Natural killer cell (primary cell): ENCODE measurements at regions not wholly inside any gene's neighbourhood (a gene's known extent, or its start where the extent isn't known, plus 50 kb on each side); places are given as distances from the start of the nearest gene placed in this dataset.

ENCODE experiments used
- ATAC-seq, 3 donors: fragments of 150-1000 bp in 2 of 3; fragments of 200-7000 bp in 1 of 3; cut with Tn5 transposase; 1 replicate in 1 of 3; 2 replicates in 2 of 3; pipeline ENCODE4 v1.10.0; 2021; ENCODE audit warnings: mild to moderate bottlenecking in 2 of 3, moderate library complexity in 2 of 3
- DNase-seq, 2 donors: peaks; one replicate each; pipeline versions ENCODE4 v3.0.0 to v3.0.0-alpha.2; 2013 to 2021; ENCODE audit warnings: mixed read lengths in 1 of 2
- H3K27ac ChIP-seq: one replicate; pipeline ENCODE4 v1.5.1; 2013; ENCODE audit warnings: mild to moderate bottlenecking, low read length
- H3K27me3 ChIP-seq: one replicate; pipeline ENCODE4 v1.6.1; 2013; ENCODE audit warnings: low read length; ENCODE audit not compliant: control insufficient read depth, insufficient read depth
- H3K36me3 ChIP-seq: one replicate; pipeline ENCODE4 v1.6.1; 2013; ENCODE audit warnings: low read length; ENCODE audit not compliant: control insufficient read depth, insufficient read depth
- H3K4me1 ChIP-seq: one replicate; pipeline ENCODE4 v1.6.1; 2013; ENCODE audit warnings: low read length; ENCODE audit not compliant: control insufficient read depth, insufficient read depth
- H3K4me3 ChIP-seq: one replicate; pipeline ENCODE4 v1.5.1; 2013; ENCODE audit warnings: low read length
- H3K9me3 ChIP-seq: one replicate; pipeline ENCODE4 v1.6.1; 2013; ENCODE audit warnings: low read length; ENCODE audit not compliant: control insufficient read depth, insufficient read depth
- H3K27ac Mint-ChIP-seq, 2 donors: one replicate each; pipeline ENCODE4 v1.8.0; 2022; ENCODE audit warnings: mild to moderate bottlenecking in 2 of 2, mixed read lengths in 2 of 2, moderate library complexity in 1 of 2
- H3K27me3 Mint-ChIP-seq, 2 donors: one replicate each; pipeline ENCODE4 v1.8.0; 2022; ENCODE audit warnings: low read depth in 2 of 2, mixed read lengths in 2 of 2
- H3K36me3 Mint-ChIP-seq: one replicate; pipeline ENCODE4 v1.8.0; 2022; ENCODE audit warnings: mixed read lengths
- H3K4me1 Mint-ChIP-seq, 2 donors: one replicate each; pipeline ENCODE4 v1.8.0; 2022; ENCODE audit warnings: mixed read lengths in 2 of 2
- H3K4me3 Mint-ChIP-seq: one replicate; pipeline ENCODE4 v1.8.0; 2022; ENCODE audit warnings: mild to moderate bottlenecking, moderate library complexity, mixed read lengths
- H3K9me3 Mint-ChIP-seq, 2 donors: one replicate each; pipeline ENCODE4 v1.8.0; 2022; ENCODE audit warnings: mixed read lengths in 2 of 2
- CTCF ChIP-seq: fragments of 200-600 bp; IDR thresholded peaks from one replicate; pipeline ENCODE4 v1.8.0; 2022; ENCODE audit warnings: antibody characterized with exemption
- WGBS: methylation state at CpG from one replicate; pipeline ENCODE4 v1.1.7; 2013; ENCODE audit warnings: missing lambda C conversion rate; ENCODE audit not compliant: insufficient coverage; 5-methylcytosine and 5-hydroxymethylcytosine counted together
- intact Hi-C: fragments of 100-400 bp; cut with micrococcal nuclease; formaldehyde crosslinking; loops from one replicate; pipeline ENCODE4 v1.14.2; 2022

DNA sequence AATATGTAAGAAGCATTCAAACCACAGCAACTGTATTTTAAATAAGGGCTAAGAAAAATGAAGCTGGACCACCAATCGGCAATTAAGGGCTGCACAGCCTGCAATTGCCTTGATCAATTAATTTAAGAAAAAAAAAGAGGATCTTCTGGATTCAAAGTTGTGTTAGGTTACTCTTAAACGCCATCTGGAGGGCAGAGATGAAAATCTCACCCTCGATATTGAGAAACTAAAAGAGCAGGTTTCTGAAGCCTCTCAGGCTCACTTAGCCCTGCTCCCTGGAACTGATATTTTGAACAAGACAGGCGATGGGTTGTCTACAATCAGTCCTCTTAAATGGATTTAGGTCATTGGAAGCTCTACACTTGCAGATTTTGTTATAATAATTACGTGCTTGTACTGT lies 579.4 kb downstream of the GRXCR1 start:
- Histone ChIP-seq H3K4me3 (no peak overlapping the region), H3K9me3 (peaks cover 18% of the 10 kb centered on the region), H3K27me3 (no peaks in the 10 kb centered on the region), H3K36me3 (no peaks in the 10 kb centered on the region), H3K4me1 (no peaks in the 10 kb centered on the region), H3K27ac (no peak overlapping the region)
- no peak for TF ChIP-seq CTCF
- Mint-ChIP-seq H3K27me3 (no peaks in the 10 kb centered on the region), H3K27ac (no peak overlapping the region), H3K9me3 (peaks cover 21 to 40% of the 10 kb centered on the region in 2 donors), H3K36me3 (no peaks in the 10 kb centered on the region), H3K4me1 (no peaks in the 10 kb centered on the region), H3K4me3 (no peak overlapping the region)
- intact Hi-C loops = no loop called here
- ATAC-seq (no peak), DNase-seq (no peak)
- WGBS = 84% methylated on average over 5 of the region's 5 CpGs

GRCh38 chr4:43481526-43481925 lies 589.0 kb downstream of the GRXCR1 start:
- Mint-ChIP-seq H3K4me3 (no peak overlapping the region), H3K27me3 (no peaks in the 10 kb centered on the region), H3K9me3 (peaks cover 11 to 37% of the 10 kb centered on the region in 2 donors), H3K36me3 (no peaks in the 10 kb centered on the region), H3K27ac (no peak overlapping the region), H3K4me1 (no peaks in the 10 kb centered on the region)
- 20% methylated on average over 1 of the region's 1 CpG for WGBS
- H3K4me3 ChIP-seq = no peak overlapping the region
- H3K9me3 ChIP-seq = no peaks in the 10 kb centered on the region
- no peak overlapping the region for H3K27ac ChIP-seq
- no peak for ATAC-seq
- TF ChIP-seq CTCF = no peak
- no peak for DNase-seq
- no peaks in the 10 kb centered on the region for H3K27me3 ChIP-seq
- no peaks in the 10 kb centered on the region for H3K36me3 ChIP-seq
- intact Hi-C loops = no loop called here
- H3K4me1 ChIP-seq = no peaks in the 10 kb centered on the region

DNA sequence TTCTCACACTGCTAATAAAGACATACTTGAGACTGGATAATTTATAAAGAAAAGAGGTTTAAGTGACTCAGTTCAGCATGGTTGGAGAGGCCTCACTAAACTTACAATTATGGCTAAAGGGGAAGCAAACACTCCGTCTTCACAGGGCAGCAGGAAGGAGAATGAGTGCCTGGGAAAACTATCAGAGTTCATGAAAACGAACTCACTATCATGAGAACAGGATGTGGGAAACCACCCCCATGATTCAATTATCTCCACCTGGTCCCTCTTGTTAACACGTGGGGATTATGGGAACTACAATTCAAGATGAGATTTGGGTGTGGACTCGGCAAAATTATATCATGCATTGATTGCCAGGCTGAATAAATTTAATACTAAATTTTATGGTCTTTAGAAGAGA lies 592.7 kb downstream of the GRXCR1 start:
- H3K36me3 Mint-ChIP-seq = no peaks in the 10 kb centered on the region
- H3K27ac ChIP-seq = no peak overlapping the region
- whole genome bisulfite sequencing = 10% methylated on average over 2 of the region's 4 CpGs
- H3K4me1 Mint-ChIP-seq = no peaks in the 10 kb centered on the region
- H3K27me3 Mint-ChIP-seq = no peaks in the 10 kb centered on the region
- H3K9me3 Mint-ChIP-seq = peaks cover 13 to 41% of the 10 kb centered on the region in 2 donors
- no peaks in the 10 kb centered on the region for H3K9me3 ChIP-seq
- ATAC-seq (no peak), DNase-seq (no peak)
- intact Hi-C loops = no loop called here
- no peaks in the 10 kb centered on the region for H3K4me1 ChIP-seq
- no peaks in the 10 kb centered on the region for H3K27me3 ChIP-seq
- no peak overlapping the region for H3K4me3 ChIP-seq
- H3K27ac Mint-ChIP-seq = no peak overlapping the region
- no peak overlapping the region for H3K4me3 Mint-ChIP-seq
- no peak for TF ChIP-seq CTCF
- no peaks in the 10 kb centered on the region for H3K36me3 ChIP-seq

- Histone ChIP-seq H3K9me3 (no peaks in the 10 kb centered on the region), H3K27me3 (no peaks in the 10 kb centered on the region), H3K4me3 (no peak overlapping the region), H3K36me3 (no peaks in the 10 kb centered on the region), H3K4me1 (no peaks in the 10 kb centered on the region), H3K27ac (no peak overlapping the region)
- ATAC-seq (no peak), DNase-seq (no peak)
- peaks cover 7 to 20% of the 10 kb centered on the region in 2 donors for H3K9me3 Mint-ChIP-seq
- no peak overlapping the region for H3K27ac Mint-ChIP-seq
- no peak overlapping the region for H3K4me3 Mint-ChIP-seq
- H3K27me3 Mint-ChIP-seq = no peaks in the 10 kb centered on the region
- intact Hi-C loops = no loop called here
- no peaks in the 10 kb centered on the region for H3K4me1 Mint-ChIP-seq
- TF ChIP-seq CTCF = no peak
- H3K36me3 Mint-ChIP-seq = no peaks in the 10 kb centered on the region
Observed at GRCh38 chr4:43496188-43496587, 603.7 kb downstream of the GRXCR1 start.
